HG03066 (cell line): ENCODE measurements at regions not wholly inside any gene's neighbourhood (a gene's known extent, or its start where the extent isn't known, plus 50 kb on each side); places are given as distances from the start of the nearest gene placed in this dataset.
"Not testable (repeated sequence)": the region's sequence is repeated elsewhere in the genome, so short reads cannot be mapped to it uniquely, and the experiment has no call there.

Experiments used
- ATAC-seq: cut with Tn5 transposase; IDR thresholded peaks from one replicate; pipeline ENCODE4 v1.9.1; 2021; ENCODE audit warnings: low read depth; ENCODE audit not compliant: unreplicated experiment

DNA sequence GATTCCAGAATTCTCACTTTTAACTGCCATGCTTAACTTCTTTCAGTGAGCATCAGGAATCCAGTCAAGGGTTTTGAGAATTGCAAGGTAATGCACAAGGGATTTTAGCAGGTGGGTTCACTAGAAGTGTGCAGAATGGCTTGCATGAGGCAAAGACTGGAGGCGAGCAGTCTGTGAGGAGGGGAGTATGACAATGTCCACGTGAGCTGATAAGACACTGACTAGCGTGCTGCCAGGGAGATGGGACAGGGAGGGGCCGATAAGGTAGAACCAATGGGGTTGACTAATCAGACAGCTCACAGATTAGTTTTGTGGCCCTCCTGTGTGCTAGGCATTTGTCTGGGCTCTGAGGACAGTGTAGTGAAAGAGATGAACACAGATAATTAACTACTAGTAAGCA, 102.0 kb upstream of the DAZL start:
- ATAC-seq, result no peak

DNA sequence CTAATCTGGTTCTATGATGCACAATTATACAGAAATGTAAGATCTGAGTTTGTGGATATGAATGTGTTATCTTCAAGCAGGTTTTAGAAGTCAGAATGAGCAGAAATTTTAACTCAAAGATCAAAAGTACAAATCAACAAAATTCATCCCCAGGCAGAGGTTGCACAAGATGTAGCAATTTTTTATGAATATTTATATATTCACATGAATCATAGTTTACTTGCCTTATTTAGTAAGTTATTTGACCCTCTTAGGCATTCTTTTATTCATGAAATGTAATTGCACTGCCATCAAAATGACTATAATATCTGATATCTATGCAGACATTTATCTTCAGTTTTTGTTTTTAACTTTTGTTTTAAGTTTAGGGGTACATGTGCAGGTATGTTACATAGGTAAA, 103.1 kb upstream of the DAZL start:
- ATAC-seq, result no peak

DNA sequence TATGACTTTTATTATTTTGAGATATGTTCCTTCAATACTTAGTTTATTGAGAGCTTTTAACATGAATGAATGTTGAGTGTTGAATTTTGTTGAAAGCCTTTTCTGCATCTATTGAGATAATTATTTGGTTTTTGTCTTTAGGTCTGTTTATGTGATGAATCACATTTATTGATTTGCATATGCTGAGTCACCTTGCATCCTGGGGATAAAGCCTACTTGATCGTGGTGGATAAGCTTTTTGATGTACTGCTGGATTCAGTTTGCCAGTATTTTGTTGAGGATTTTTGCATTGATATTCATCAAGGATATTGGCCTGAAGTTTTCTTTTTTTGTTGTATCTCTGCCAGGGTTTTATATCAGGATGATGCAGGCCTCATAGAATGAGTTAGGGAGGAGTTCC, 106.5 kb upstream of the DAZL start:
- ATAC-seq, result not testable (repeated sequence)

DNA sequence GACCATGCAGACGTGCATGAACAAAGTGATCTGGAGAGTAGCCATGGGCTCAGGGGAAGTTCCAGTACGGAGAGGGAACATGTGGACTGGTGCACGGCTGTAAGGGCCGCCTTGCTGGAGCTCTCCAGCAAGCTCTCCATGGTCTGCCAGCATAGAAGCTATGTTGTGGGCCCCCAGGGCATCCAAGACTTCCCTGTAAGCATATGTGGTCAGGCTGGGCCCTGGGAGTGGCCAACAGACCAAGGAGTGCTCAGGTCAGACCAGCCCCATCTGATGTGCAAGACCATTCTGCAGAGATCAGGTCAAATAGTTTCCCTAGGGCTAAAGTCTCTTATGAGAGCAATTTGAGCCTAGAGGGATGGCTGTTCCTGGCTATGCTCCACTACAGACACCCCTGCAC, 110.1 kb upstream of the DAZL start:
- ATAC-seq, result no peak

DNA sequence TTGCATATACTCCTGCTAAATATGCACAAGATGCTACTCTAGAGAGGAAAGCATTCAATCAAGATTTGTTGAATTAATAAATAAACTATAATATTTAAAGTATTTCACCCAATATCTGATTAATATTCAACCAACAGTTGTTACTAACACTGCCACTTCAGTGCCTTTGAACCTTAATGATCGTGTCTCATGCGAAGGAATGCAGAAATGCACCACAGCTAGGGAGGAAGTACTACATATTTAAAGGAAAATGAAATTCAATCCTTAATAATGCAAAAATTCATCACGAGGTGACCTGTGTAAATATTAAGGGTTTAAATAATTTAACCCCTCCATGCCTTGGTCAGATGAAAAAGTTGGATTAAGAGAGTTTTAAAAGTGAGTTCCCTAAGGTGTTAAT, 114.2 kb upstream of the DAZL start:
- no peak for ATAC-seq

DNA sequence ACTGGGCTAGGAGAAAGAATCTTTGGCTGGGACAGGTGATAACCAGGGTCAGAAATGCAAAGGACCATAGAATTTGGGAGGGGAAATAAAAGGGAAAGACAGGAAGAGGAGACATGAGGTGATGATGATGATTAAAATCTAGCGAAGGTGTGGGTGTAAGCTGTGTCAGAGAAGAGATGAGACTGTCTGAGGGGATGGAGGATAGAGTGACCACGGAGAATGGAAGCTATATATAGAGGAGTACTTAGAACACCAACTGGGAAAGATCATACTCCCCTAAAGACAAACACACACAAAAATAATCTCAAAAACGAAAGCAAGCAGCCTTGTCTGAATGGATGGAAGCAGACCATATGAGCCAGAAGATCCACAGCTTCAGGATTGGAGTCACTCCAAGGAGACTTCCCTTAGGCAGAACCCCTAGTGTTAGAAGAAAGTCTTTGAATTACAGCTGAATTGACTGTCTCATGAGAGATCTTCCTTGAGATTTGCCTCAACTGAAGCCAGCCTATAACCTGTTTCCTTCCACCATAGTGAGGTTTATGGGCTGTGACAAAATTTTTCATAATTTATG, 115.2 kb upstream of the DAZL start:
- no peak for ATAC-seq

DNA sequence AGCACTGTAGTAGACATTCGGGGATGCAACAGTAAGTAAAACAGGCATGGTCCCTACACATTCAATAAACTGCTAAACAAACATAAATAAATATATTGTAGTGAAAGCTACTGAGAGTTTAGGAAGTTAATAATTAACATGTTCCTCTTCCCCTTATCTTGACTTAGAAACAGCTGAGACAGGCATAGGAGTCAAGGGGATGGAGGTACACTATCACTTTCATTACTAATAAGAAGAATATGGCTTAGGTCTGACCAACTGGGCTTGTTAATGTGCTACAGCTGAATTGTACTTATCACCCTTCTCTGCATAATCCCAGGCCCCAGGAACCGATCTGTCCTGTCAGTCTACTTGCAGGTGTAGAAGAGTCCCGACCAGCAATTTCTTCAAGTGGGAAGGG, 116.3 kb upstream of the DAZL start:
- no peak for ATAC-seq

DNA sequence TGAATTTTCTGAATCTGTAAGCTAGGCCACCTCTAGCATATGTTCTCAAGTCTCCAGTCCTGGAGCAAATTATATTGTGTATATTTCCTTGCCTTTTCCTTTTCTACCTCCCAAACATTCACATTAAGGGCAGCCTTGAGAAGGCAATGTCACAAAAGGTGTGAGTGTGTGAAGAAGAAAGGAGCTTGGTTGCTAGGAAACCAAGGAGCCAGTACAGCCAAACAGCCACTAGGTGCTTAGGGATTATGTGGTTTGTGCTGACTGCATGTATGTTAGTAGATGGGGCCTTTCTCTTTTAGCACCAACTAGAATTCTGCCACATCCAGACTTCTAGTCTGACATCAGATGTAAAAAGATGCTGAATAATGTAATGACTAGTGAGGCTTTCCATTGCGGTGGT, 118.8 kb upstream of the DAZL start:
- ATAC-seq, result no peak

DNA sequence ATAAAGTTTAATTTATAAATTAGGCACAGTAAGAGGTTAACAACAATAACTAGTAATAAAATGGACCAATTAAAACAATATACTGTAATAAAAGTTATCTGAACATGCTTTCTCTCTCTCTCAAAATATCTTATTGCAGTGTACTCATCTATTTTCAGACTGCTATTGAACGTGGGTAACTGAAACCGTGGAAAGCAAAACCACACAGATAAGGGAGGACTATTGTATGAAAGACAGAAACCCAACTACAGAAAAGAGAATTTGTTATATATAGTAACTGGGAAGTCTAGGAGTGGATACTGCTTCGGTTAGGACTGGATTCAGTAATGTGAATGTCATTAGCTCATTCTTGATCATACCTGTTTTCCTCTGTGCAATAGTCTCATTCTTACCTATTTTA, 119.3 kb upstream of the DAZL start:
- no peak for ATAC-seq

DNA sequence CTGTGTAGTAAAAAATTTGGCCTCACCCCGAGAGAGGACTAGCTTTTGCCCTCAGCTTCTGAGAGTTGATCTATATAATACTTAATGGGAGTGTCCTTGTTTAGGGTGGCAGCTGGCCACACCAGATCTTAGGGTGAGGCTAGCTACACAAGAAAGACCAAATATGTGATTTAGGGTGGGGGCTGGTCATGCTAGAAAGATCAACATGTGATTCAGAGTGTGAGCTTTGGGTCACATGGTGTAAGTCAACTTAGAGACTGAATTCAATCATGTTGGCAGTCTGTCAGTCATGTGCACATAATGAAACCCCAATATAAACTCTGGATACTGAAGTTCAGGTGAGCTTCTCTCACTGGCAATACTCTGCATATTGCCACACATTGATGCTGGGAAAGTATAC, 120.7 kb upstream of the DAZL start:
- ATAC-seq, result no peak

DNA sequence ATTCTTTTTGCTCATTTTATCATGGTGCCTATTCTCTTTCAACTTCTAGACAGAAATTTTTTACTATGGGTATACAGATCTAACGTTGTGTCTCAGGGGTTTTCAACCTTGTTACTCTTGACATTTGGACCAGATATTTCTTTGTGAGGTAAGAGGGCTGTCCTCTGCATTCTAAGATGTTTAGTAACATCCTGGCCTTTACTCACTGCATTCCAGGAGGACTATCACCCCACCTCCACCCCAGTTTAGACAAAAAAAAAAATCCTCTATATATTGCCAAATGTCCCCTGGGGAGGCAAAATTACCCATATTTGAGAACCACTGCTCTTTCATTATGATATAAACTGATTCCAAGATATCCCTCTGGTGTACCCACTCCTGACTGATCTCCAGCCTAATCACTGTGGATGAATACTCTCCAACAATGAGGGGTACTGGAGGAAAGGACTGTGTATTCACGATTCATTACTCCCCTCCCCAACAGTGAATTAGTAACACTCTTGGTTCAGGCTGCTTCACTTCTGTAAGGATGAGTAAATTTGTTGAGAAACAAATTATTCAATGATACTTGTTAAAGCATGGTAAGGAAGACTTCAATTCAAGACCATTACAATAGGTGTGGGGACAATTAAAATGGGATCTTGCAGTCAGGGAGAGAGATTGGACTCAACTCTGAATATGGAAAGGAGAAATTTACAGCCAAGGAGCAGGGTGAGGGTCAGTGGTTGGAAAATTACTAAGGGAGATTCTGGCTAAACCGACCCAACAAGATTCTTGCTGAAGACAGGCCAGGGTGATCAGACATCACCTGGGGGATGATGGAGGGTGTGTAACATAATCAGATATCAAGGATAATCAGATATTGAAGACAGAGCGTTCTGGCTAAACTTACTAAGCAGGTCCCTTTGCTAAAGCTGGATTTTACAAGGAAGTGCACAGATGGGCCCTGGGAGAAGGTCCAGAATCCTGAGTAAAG, 123.8 kb upstream of the DAZL start:
- no peak for ATAC-seq

DNA sequence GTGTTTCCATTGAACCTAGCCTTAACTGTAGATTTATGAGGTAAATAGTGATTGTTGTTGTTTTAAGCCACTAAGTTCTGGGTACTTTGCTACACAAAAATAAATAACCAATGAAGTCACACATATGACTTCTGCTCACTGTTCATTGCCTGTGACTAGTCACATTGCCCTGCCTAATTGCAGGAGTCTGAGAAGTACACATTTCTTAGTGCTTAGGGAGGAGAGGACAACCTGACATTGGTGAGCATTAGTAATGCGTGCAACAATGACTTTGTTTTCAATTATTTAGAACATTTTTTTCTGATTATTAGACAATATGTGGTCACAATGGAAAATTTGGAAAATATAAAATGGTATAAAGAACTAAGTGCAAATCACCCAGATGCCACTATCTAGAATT, 133.2 kb upstream of the DAZL start:
- no peak for ATAC-seq

DNA sequence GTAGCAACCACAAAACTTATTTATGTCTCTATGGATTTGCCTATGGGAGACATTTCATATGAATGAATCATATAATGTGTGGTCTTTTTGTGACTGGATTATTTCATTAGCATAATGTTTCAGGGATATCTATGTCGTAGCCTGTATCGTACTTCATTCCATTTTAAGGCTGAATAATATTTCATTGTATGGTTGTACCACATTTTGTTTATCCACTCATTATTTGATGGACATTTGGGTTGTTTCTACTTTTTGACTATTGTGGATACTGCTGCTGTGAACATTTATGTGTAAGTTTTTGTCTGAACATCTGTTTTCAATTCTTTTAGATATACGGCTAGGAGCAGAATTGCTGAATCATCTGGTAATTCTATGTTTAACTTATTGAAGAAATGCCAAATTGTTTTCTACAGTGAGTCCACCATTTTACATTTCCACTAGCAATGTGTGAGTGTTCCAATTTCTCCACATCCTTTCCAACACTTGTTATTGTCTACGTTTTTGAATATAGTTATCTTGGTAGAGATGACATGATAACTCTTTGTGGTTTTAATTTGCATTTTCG, 134.4 kb upstream of the DAZL start:
- ATAC-seq, result no peak

DNA sequence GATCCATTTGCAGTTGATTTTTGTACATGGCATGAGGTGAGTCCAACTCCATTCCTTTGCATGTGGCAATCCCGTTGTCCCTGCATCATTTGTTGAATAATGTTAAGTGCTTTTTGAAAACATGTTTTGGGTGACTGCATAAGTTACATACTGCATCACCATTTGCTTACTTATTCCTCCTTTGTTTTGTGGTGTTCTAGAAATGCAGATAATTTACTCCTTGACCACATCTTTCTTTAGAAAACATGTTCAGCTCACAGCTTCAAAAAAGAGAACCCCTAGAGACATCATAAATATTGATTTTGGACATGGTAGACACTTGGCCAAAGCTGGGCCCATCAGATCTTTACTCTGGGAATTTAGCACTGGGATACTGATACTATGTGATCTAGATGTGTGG, 135.3 kb upstream of the DAZL start:
- no peak for ATAC-seq

DNA sequence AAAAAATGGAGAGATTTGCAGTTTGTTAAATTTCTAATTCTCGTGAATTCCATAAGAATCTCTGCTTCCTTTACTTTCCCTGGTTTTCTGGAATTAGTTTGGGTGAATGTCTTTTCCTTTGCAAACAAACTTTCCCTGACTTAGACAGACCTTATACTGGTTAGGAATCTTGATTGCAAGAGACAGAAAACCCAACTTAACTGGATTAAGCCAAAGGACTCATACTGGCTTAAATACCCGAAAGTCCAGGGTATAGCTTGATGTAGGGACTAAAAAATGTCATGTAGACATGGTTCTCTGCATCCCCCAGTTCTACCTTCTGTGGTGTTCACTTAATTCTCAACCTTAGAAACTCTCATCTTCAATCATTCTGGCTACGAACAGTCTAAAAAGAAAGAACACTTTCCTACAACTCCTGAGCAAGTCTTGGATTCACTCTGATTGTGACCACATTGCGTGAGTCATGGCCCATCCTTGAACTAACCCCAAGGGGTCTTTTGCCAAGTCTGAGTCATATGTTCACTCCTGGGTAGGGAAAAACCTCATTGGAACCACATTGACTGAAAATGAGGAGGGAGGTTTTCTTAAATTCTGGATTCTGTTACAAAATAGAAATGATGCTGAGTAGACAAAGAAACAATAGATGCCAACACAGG, 136.0 kb upstream of the DAZL start:
- no peak for ATAC-seq

DNA sequence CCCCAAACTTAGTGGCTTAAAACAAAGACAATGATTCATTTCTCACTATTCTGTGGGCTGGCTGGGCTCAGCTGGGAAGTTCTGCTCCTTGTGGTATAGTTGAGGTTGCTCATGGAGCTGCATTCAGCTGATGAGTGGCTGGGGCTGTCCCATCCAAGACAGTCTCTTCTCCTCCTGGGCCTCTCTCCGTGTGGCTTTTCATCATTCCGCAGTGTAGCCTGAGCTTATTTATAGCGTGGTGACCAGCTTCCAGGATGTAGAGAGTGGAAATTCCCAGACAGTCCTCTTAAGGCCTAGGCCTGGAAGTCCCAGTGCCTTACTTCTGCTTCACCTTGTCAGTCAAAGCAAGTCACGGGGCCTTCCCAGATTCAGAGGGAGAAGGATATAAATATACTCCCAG, 136.7 kb upstream of the DAZL start:
- no peak for ATAC-seq

DNA sequence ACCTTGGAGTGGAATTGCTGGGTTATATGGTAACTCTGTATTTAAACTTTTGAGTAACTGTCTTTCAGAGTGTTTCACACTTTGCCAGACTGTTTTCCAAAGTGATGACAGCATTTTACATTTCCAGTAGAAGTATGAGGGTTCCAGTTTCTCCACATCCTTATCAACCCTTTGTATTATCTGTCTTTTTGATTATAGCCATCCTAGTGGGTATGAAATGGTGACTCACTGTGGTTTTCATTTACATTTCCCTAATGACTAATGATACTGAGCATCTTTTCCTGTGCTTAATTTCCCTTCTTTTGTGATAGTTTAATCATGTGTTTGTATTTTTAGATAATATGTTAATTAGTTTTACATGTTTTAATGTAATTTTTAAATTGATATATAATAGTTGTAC, 138.1 kb upstream of the DAZL start:
- no peak for ATAC-seq

DNA sequence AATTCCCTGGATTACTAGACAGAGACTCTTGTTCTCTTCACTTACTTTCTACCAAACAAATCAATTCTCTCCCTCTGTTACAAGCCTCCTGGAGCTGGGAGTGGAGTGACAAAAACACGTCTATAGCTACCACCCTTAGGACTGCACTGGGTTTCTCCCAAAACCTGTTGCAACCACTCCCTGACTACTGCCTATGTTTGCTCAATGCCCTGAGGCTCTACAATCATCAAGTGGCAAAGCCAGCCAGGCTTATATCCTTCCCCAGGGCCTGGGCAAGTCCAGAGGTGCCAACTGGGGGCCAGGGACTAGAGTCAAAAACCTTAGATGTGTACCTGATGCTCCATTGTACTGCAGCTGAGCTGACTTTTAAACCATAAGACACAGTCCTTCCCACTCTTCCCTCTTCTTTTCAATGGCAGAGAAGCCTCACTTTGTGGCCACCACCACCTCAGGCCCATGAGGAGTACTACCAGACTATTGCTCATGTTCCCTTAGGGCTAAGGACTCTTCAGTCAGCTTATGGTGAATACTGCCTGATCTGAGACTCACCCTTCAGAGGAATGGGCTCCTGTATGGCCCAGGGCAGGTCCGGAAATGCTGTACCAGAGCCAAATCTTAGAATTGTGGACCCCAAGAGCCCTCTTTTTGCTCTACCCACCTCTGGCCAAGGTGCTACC, 125.4 kb upstream of the PLCL2 start:
- no peak for ATAC-seq

DNA sequence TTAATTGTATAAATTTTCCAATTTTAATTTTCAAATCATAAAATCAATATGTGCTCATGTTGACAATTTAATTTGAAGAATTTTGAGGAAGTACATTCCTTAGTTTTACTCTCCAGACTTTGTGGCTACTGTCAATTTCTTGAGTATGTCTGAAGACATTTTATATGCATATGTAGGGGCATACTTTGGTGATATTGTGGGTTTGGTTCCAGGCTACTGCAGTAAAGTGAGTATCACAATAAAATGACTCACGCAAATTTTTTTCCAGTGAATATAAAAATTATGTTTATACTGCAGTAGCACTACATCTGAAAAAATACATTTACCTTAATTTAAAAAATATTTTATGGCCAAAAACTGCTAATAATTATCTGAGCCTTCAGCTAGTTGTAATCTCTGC, 123.2 kb upstream of the PLCL2 start:
- ATAC-seq, result no peak

DNA sequence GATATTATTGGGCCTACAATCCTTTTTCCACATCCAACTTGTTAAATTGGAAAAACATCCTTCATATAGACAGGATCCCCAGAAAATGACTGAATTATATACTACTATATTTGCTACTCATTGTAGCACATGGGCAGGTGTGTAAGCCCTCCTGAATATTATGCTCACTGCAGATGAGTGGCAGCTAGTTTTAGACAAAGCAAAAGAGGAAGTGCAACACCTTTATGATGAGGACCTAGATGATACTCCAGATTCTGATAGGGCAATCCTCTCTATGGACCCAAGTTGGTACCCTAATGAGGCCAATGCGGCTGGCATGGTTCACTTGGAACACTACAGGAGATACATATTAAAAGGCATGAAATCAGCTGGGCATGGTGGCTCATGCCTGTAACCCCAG, 119.1 kb upstream of the PLCL2 start:
- ATAC-seq, result no peak

DNA sequence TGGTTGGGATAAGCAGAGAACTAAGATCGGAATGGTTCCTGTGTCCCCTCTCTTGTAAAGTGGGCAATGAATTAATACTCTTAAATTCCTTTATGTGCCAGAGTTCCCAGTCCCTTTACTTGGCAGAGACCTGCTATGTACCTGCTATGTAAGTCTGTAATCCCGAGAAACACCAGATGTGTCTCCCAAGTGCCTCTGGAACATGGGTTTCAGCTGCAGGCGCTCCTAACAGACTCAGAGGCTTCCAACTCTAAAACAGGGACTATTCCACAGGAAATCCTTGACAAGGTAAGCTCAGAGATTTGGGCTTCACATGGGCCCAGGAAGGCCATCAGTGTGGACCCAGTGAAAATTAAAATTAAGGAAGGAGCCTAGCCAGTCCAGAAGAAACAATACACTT, 117.7 kb upstream of the PLCL2 start:
- ATAC-seq, result no peak
